Peyer's patch (tissue), 4 donors: ENCODE measurements at regions not wholly inside any gene's neighbourhood (a gene's known extent, or its start where the extent isn't known, plus 50 kb on each side); places are given as distances from the start of the nearest gene placed in this dataset.

ENCODE experiments used
- CTCF ChIP-seq, 6 experiments: fragments of 450-650 bp in 4 of 6; fragments of 200-600 bp in 2 of 6; sonication (generic) in 1 of 6; IDR thresholded peaks; one replicate each; pipeline ENCODE4 v1.5.1; 2017 to 2019; ENCODE audit warnings: antibody characterized with exemption in 6 of 6, mild to moderate bottlenecking in 3 of 6, moderate library complexity in 1 of 6
- POLR2A ChIP-seq, 2 donors: fragments of 450-650 bp; IDR thresholded peaks; one replicate each; pipeline ENCODE4 v1.5.1; 2017; ENCODE audit warnings: antibody characterized with exemption in 2 of 2, mild to moderate bottlenecking in 2 of 2, moderate library complexity in 2 of 2

GRCh38 chr2:179377296-179377695 is 112.7 kb upstream of the SESTD1 start:
- TF ChIP-seq CTCF (IDR thresholded peaks at IDR 0.05) = no peak
- no peak for TF ChIP-seq POLR2A (IDR thresholded peaks at IDR 0.05)
